ENCODE measurements at regions not wholly inside any gene's neighbourhood (a gene's known extent, or its start where the extent isn't known, plus 50 kb on each side); places are given as distances from the start of the nearest gene placed in this dataset.

GRCh38 chr1:103424650-103425049, 100.8 kb upstream of the RNPC3 start:
- no peak for DNase-seq (ENCODE audit: low spot score in 2 of 2)
- TF ChIP-seq POLR2A (IDR thresholded peaks at IDR 0.05): no peak
- TF ChIP-seq CTCF (IDR thresholded peaks at IDR 0.05): no peak
- WGBS, 2 donors: 91 to 92% methylated on average over 2 of the region's 2 CpGs
- H3K4me3 ChIP-seq (ENCODE audit: low read depth, poor library complexity, severe bottlenecking): no peak overlapping the region
- intact Hi-C loops (cut with DNase I; ENCODE audit: low total_unique reads): no loop called here

GRCh38 chr1:103416681-103417286, 108.7 kb upstream of the RNPC3 start:
- no peak for DNase-seq (ENCODE audit: low spot score in 2 of 2)
- no peak overlapping the region for H3K4me3 ChIP-seq (ENCODE audit: low read depth, poor library complexity, severe bottlenecking)
- no peak for TF ChIP-seq POLR2A (IDR thresholded peaks at IDR 0.05)
- TF ChIP-seq CTCF (IDR thresholded peaks at IDR 0.05): no peak
- intact Hi-C loops (cut with DNase I; ENCODE audit: low total_unique reads): no loop called here
- 22 to 36% methylated on average over 1 of the region's 1 CpG for WGBS, 2 donors

GRCh38 chr1:103387898-103388297, 137.6 kb upstream of the RNPC3 start:
- DNase-seq (ENCODE audit: low spot score in 2 of 2): no peak
- WGBS, 2 donors: 10 to 34% methylated on average over 1 of the region's 1 CpG
- H3K4me3 ChIP-seq (ENCODE audit: low read depth, poor library complexity, severe bottlenecking): no peak overlapping the region
- TF ChIP-seq CTCF (IDR thresholded peaks at IDR 0.05) (no peak), POLR2A (IDR thresholded peaks at IDR 0.05) (no peak)
- intact Hi-C loops (cut with DNase I; ENCODE audit: low total_unique reads): no loop called here

GRCh38 chr1:103373991-103374390, 151.5 kb upstream of the RNPC3 start:
- no peak for TF ChIP-seq CTCF (IDR thresholded peaks at IDR 0.05)
- TF ChIP-seq POLR2A (IDR thresholded peaks at IDR 0.05): no peak
- H3K4me3 ChIP-seq (ENCODE audit: low read depth, poor library complexity, severe bottlenecking): no peak overlapping the region
- intact Hi-C loops (cut with DNase I; ENCODE audit: low total_unique reads): no loop called here
- WGBS, 2 donors: 63 to 66% methylated on average over 3 of the region's 3 CpGs
- no peak for DNase-seq (ENCODE audit: low spot score in 2 of 2)

DNA sequence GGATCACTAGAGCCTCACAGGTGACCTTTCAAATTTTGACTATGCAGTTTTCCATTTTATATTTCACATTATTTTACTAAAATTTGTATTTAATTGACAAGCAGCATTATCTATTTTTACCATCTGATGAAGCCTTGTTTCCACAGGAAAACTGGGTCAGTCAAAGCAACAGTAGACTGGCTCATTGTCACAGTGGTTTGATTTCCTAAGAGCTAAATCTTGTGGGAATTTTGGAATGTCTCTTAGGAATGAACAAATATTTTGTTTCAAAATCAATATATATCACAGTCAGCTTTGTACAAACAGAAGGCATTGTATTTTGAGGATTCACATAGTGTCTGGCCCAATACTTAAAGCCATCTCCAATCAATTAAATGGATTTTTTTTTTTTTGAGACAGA, 152.6 kb upstream of the RNPC3 start:
- TF ChIP-seq CTCF (IDR thresholded peaks at IDR 0.05) (no peak), POLR2A (IDR thresholded peaks at IDR 0.05) (no peak)
- no peak overlapping the region for H3K4me3 ChIP-seq (ENCODE audit: low read depth, poor library complexity, severe bottlenecking)
- DNase-seq (ENCODE audit: low spot score in 2 of 2): no peak
- intact Hi-C loops (cut with DNase I; ENCODE audit: low total_unique reads): no loop called here

GRCh38 chr1:103371234-103371633, 154.3 kb upstream of the RNPC3 start:
- WGBS, 2 donors: 46 to 47% methylated on average over 2 of the region's 2 CpGs
- no peak for TF ChIP-seq POLR2A (IDR thresholded peaks at IDR 0.05)
- no peak for TF ChIP-seq CTCF (IDR thresholded peaks at IDR 0.05)

More at GRCh38 chr1:103371234-103371633, 154.3 kb upstream of the RNPC3 start:
- H3K4me3 ChIP-seq (ENCODE audit: low read depth, poor library complexity, severe bottlenecking): no peak overlapping the region
- intact Hi-C loops (cut with DNase I; ENCODE audit: low total_unique reads): no loop called here
- peak in 1 of 2 donors; percentile 21 for DNase-seq (ENCODE audit: low spot score in 2 of 2)
